ENCODE measurements at regions not wholly inside any gene's neighbourhood (a gene's known extent, or its start where the extent isn't known, plus 50 kb on each side); places are given as distances from the start of the nearest gene placed in this dataset.

DNA sequence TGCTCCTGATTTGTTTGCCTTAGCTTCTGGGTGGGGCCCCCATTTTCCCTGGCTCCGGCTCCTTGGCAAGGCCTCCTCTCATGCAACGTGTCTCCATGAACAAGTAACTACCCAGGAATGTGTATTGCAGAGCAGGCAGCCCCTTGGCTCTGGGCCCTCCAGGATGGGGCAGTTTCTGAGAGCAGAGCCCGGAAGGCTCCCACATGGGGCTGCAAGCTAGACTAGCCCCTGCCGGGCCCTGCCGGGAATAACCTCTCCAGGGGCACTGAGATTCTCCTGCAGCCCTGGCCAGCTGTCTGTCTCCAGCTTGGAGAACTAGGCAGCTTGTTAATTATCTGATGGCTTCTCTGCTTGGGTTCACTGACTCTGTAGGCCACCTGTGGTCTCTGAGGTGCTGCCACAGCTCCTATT is 184.0 kb upstream of the INHBA start:
- Histone ChIP-seq H3K9ac (ENCODE audit: low read length) (peak overlapping the region; percentile 53), H3K4me1 (ENCODE audit: control insufficient read depth, insufficient read depth, low read length) (peaks cover 44% of the 10 kb centered on the region), H3K36me3 (ENCODE audit: control insufficient read depth, insufficient read depth, low read length, severe bottlenecking) (no peaks in the 10 kb centered on the region), H3K9me3 (ENCODE audit: control insufficient read depth, low read length) (no peaks in the 10 kb centered on the region), H3K27me3 (replicated peaks; ENCODE audit: control insufficient read depth, insufficient read depth, low read length) (no peaks in the 10 kb centered on the region), H3K4me3 (ENCODE audit: low read length) (peak overlapping the region; percentile 57)
- peak; percentile 92 for DNase-seq (ENCODE audit: low read depth)

- Histone ChIP-seq H3K36me3 (ENCODE audit: control insufficient read depth, insufficient read depth, low read length, severe bottlenecking) (no peaks in the 10 kb centered on the region), H3K27me3 (replicated peaks; ENCODE audit: control insufficient read depth, insufficient read depth, low read length) (no peaks in the 10 kb centered on the region), H3K9me3 (ENCODE audit: control insufficient read depth, low read length) (no peaks in the 10 kb centered on the region), H3K4me3 (ENCODE audit: low read length) (peak overlapping the region; percentile 57), H3K4me1 (ENCODE audit: control insufficient read depth, insufficient read depth, low read length) (peaks cover 44% of the 10 kb centered on the region), H3K9ac (ENCODE audit: low read length) (peak overlapping the region; percentile 44)
- DNase-seq (ENCODE audit: low read depth): peak; percentile 81
These were observed 183.5 kb upstream of the INHBA start for GRCh38 chr7:41886262-41886900.

- Histone ChIP-seq H3K4me1 (ENCODE audit: control insufficient read depth, insufficient read depth, low read length) (peaks cover 41% of the 10 kb centered on the region), H3K9me3 (ENCODE audit: control insufficient read depth, low read length) (no peaks in the 10 kb centered on the region), H3K9ac (ENCODE audit: low read length) (peak overlapping the region; percentile 44), H3K4me3 (ENCODE audit: low read length) (peak overlapping the region; percentile 57), H3K36me3 (ENCODE audit: control insufficient read depth, insufficient read depth, low read length, severe bottlenecking) (no peaks in the 10 kb centered on the region), H3K27me3 (replicated peaks; ENCODE audit: control insufficient read depth, insufficient read depth, low read length) (no peaks in the 10 kb centered on the region)
- DNase-seq (ENCODE audit: low read depth): peak; percentile 30
These were observed 182.9 kb upstream of the INHBA start for GRCh38 chr7:41885748-41886147.

GRCh38 chr7:41885078-41885477 is 182.2 kb upstream of the INHBA start:
- Histone ChIP-seq H3K36me3 (ENCODE audit: control insufficient read depth, insufficient read depth, low read length, severe bottlenecking) (no peaks in the 10 kb centered on the region), H3K9me3 (ENCODE audit: control insufficient read depth, low read length) (no peaks in the 10 kb centered on the region), H3K4me3 (ENCODE audit: low read length) (no peak overlapping the region), H3K27me3 (replicated peaks; ENCODE audit: control insufficient read depth, insufficient read depth, low read length) (no peaks in the 10 kb centered on the region), H3K9ac (ENCODE audit: low read length) (no peak overlapping the region), H3K4me1 (ENCODE audit: control insufficient read depth, insufficient read depth, low read length) (peaks cover 47% of the 10 kb centered on the region)
- peak; percentile 46 for DNase-seq (ENCODE audit: low read depth)

GRCh38 chr7:41882745-41883420 is 180.0 kb upstream of the INHBA start:
- H3K4me1 ChIP-seq (ENCODE audit: control insufficient read depth, insufficient read depth, low read length): peaks cover 53% of the 10 kb centered on the region
- H3K9me3 ChIP-seq (ENCODE audit: control insufficient read depth, low read length): no peaks in the 10 kb centered on the region
- H3K27me3 ChIP-seq (replicated peaks; ENCODE audit: control insufficient read depth, insufficient read depth, low read length): no peaks in the 10 kb centered on the region
- no peak for DNase-seq (ENCODE audit: low read depth)
- H3K9ac ChIP-seq (ENCODE audit: low read length): no peak overlapping the region
- no peaks in the 10 kb centered on the region for H3K36me3 ChIP-seq (ENCODE audit: control insufficient read depth, insufficient read depth, low read length, severe bottlenecking)
- no peak overlapping the region for H3K4me3 ChIP-seq (ENCODE audit: low read length)

DNA sequence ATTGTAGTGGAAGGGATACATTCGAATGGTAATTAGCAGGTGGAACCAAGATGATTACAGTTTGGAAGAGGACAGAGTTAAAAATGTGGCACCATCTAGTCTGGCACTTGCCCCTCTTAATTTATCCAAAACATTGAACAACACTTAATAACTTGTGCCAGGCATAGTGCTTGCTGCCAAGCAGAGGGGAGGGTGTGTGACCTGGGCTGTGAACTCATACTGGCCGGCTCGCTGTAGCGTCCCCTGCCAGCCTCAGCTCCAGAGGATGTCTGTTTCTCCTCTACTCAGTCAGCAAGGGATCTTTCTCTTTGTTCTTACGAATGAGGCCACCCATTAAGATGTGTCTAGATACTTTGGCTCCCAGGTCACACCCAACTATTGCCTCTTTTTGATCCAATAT is 179.4 kb upstream of the INHBA start:
- Histone ChIP-seq H3K4me3 (ENCODE audit: low read length) (no peak overlapping the region), H3K27me3 (replicated peaks; ENCODE audit: control insufficient read depth, insufficient read depth, low read length) (no peaks in the 10 kb centered on the region), H3K9me3 (ENCODE audit: control insufficient read depth, low read length) (no peaks in the 10 kb centered on the region), H3K36me3 (ENCODE audit: control insufficient read depth, insufficient read depth, low read length, severe bottlenecking) (no peaks in the 10 kb centered on the region), H3K9ac (ENCODE audit: low read length) (no peak overlapping the region), H3K4me1 (ENCODE audit: control insufficient read depth, insufficient read depth, low read length) (peaks cover 46% of the 10 kb centered on the region)
- DNase-seq (ENCODE audit: low read depth): no peak

DNA sequence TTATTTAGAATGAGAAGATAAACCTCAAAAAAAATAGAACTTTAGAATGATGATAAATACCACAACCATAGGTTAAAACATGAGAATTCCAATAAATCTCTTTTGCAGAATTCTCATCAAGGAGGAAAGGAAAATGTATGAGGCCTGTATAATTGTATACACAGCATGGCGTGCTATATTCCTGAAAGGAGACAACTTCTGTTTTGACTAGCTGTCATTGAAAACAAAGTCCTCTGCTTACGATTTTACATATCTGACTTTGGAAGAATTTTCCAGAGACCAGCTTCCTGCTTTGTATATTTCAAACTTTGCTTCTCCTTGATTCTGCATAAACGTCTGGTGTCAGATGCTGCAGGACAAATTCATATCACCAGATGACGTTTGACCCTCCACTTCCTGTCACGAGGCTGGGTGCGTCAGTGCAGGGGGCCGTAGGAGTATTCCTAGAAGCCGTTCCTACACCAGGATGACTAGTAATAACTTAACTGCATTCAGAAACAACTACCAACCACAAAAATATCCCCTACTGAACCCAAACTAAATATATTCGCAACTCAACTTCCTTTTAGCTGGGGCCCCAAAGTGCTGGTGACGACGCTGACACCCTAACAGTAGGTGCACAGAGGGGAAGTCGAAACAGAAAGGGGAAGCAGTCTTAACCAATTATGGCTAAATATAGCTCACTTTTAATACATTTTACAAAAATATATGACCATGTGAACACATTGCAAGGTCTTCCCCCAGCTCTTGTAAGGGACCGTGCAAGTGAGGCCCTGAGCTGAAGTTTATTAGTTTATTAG is 178.6 kb upstream of the INHBA start:
- no peak overlapping the region for H3K9ac ChIP-seq (ENCODE audit: low read length)
- H3K9me3 ChIP-seq (ENCODE audit: control insufficient read depth, low read length): no peaks in the 10 kb centered on the region
- no peak for DNase-seq (ENCODE audit: low read depth)
- peaks cover 39% of the 10 kb centered on the region for H3K4me1 ChIP-seq (ENCODE audit: control insufficient read depth, insufficient read depth, low read length)
- H3K27me3 ChIP-seq (replicated peaks; ENCODE audit: control insufficient read depth, insufficient read depth, low read length): no peaks in the 10 kb centered on the region
- H3K4me3 ChIP-seq (ENCODE audit: low read length): no peak overlapping the region
- H3K36me3 ChIP-seq (ENCODE audit: control insufficient read depth, insufficient read depth, low read length, severe bottlenecking): no peaks in the 10 kb centered on the region

- H3K36me3 ChIP-seq (ENCODE audit: control insufficient read depth, insufficient read depth, low read length, severe bottlenecking): no peaks in the 10 kb centered on the region
- peaks cover 25% of the 10 kb centered on the region for H3K4me1 ChIP-seq (ENCODE audit: control insufficient read depth, insufficient read depth, low read length)
- H3K27me3 ChIP-seq (replicated peaks; ENCODE audit: control insufficient read depth, insufficient read depth, low read length): peaks cover 5% of the 10 kb centered on the region
- no peaks in the 10 kb centered on the region for H3K9me3 ChIP-seq (ENCODE audit: control insufficient read depth, low read length)
- H3K4me3 ChIP-seq (ENCODE audit: low read length): no peak overlapping the region
- no peak overlapping the region for H3K9ac ChIP-seq (ENCODE audit: low read length)
- peak; percentile 44 for DNase-seq (ENCODE audit: low read depth)
These were observed 177.2 kb upstream of the INHBA start for GRCh38 chr7:41880107-41880506.

GRCh38 chr7:41879403-41879802 is 176.5 kb upstream of the INHBA start:
- Histone ChIP-seq H3K4me1 (ENCODE audit: control insufficient read depth, insufficient read depth, low read length) (peaks cover 21% of the 10 kb centered on the region), H3K9me3 (ENCODE audit: control insufficient read depth, low read length) (no peaks in the 10 kb centered on the region)
- DNase-seq (ENCODE audit: low read depth): no peak

GRCh38 chr7:41878309-41879295 is 175.7 kb upstream of the INHBA start:
- no peak overlapping the region for H3K9ac ChIP-seq (ENCODE audit: low read length)
- no peaks in the 10 kb centered on the region for H3K9me3 ChIP-seq (ENCODE audit: control insufficient read depth, low read length)
- H3K36me3 ChIP-seq (ENCODE audit: control insufficient read depth, insufficient read depth, low read length, severe bottlenecking): no peaks in the 10 kb centered on the region
- H3K27me3 ChIP-seq (replicated peaks; ENCODE audit: control insufficient read depth, insufficient read depth, low read length): peaks cover 6% of the 10 kb centered on the region
- peaks cover 22% of the 10 kb centered on the region for H3K4me1 ChIP-seq (ENCODE audit: control insufficient read depth, insufficient read depth, low read length)
- H3K4me3 ChIP-seq (ENCODE audit: low read length): no peak overlapping the region
- DNase-seq (ENCODE audit: low read depth): peak; percentile 21

More at GRCh38 chr7:41879403-41879802, 176.5 kb upstream of the INHBA start:
- Histone ChIP-seq H3K4me3 (ENCODE audit: low read length) (no peak overlapping the region), H3K36me3 (ENCODE audit: control insufficient read depth, insufficient read depth, low read length, severe bottlenecking) (no peaks in the 10 kb centered on the region), H3K9ac (ENCODE audit: low read length) (no peak overlapping the region), H3K27me3 (replicated peaks; ENCODE audit: control insufficient read depth, insufficient read depth, low read length) (peaks cover 6% of the 10 kb centered on the region)

All from adipocyte (in vitro differentiated cells).